NT2/D1 (cell line): ENCODE measurements at regions not wholly inside any gene's neighbourhood (a gene's known extent, or its start where the extent isn't known, plus 50 kb on each side); places are given as distances from the start of the nearest gene placed in this dataset.

ENCODE experiments used
- DNase-seq: peaks from one replicate; pipeline ENCODE4 v3.0.0-alpha.2; 2011; ENCODE audit warnings: low read depth, low spot score
- H3K27me3 ChIP-seq: 2 replicates; pipeline ENCODE4 v1.6.0; 2011; ENCODE audit warnings: mild to moderate bottlenecking; ENCODE audit not compliant: insufficient read length, insufficient read depth
- H3K36me3 ChIP-seq: 2 replicates; pipeline ENCODE4 v1.6.1; 2011; ENCODE audit warnings: mild to moderate bottlenecking, low read length, mixed read lengths; ENCODE audit not compliant: insufficient read depth, insufficient read length
- H3K4me1 ChIP-seq: 2 replicates; pipeline ENCODE4 v1.5.1; 2011; ENCODE audit not compliant: insufficient read depth, insufficient read length
- H3K4me3 ChIP-seq: 2 replicates; pipeline ENCODE4 v1.5.1; 2011; ENCODE audit warnings: low read depth; ENCODE audit not compliant: insufficient read length
- H3K9ac ChIP-seq: 2 replicates; pipeline ENCODE4 v1.6.0; 2011; ENCODE audit warnings: low read depth; ENCODE audit not compliant: insufficient read length
- H3K9me3 ChIP-seq: 2 replicates; pipeline ENCODE4 v1.5.1; 2011; ENCODE audit warnings: mild to moderate bottlenecking, low read length; ENCODE audit not compliant: insufficient read depth
- SUZ12 ChIP-seq: IDR thresholded peaks from 2 replicates; pipeline ENCODE4 v1.6.1; 2011; ENCODE audit not compliant: insufficient read length, insufficient read depth; ENCODE audit errors: extremely low read depth
- YY1 ChIP-seq: IDR thresholded peaks from 2 replicates; pipeline ENCODE4 v1.6.1; 2011; ENCODE audit not compliant: insufficient read length, insufficient read depth
- ZNF274 ChIP-seq: IDR thresholded peaks from 2 replicates; pipeline ENCODE4 v1.6.1; 2011; ENCODE audit warnings: mild to moderate bottlenecking, low read depth, low read length

GRCh38 chr20:51326201-51326819, 216.2 kb downstream of the NFATC2 start:
- no peak for TF ChIP-seq SUZ12
- no peak for TF ChIP-seq YY1
- no peak for TF ChIP-seq ZNF274
- Histone ChIP-seq H3K9me3 (peaks cover 11% of the 10 kb centered on the region; the same call in 1 of the 2 replicates), H3K9ac (no peak overlapping the region), H3K36me3 (no peaks in the 10 kb centered on the region), H3K4me3 (no peak overlapping the region), H3K4me1 (peaks cover 6% of the 10 kb centered on the region), H3K27me3 (peaks cover 3% of the 10 kb centered on the region)
- DNase-seq, result peak; percentile 77

GRCh38 chr20:51322164-51322707, 220.3 kb downstream of the NFATC2 start:
- Histone ChIP-seq H3K36me3 (no peaks in the 10 kb centered on the region), H3K27me3 (peaks cover 3% of the 10 kb centered on the region), H3K4me3 (no peak overlapping the region), H3K9ac (no peak overlapping the region), H3K9me3 (peaks cover 11% of the 10 kb centered on the region; the same call in 1 of the 2 replicates), H3K4me1 (peaks cover 11% of the 10 kb centered on the region)
- TF ChIP-seq ZNF274 (no peak), YY1 (no peak), SUZ12 (no peak)
- no peak for DNase-seq

- H3K4me3 ChIP-seq, result no peak overlapping the region
- no peak for TF ChIP-seq ZNF274
- TF ChIP-seq SUZ12, result no peak
- no peak for TF ChIP-seq YY1
- H3K9ac ChIP-seq, result no peak overlapping the region
- H3K36me3 ChIP-seq, result no peaks in the 10 kb centered on the region
- DNase-seq, result no peak
- H3K9me3 ChIP-seq, result peaks cover 13% of the 10 kb centered on the region; the same call in 1 of the 2 replicates
- H3K27me3 ChIP-seq, result peaks cover 3% of the 10 kb centered on the region
- peaks cover 11% of the 10 kb centered on the region for H3K4me1 ChIP-seq
Observed at GRCh38 chr20:51321343-51322163, 221.0 kb downstream of the NFATC2 start.

GRCh38 chr20:51319522-51319921, 223.0 kb downstream of the NFATC2 start:
- Histone ChIP-seq H3K4me3 (no peak overlapping the region), H3K36me3 (no peaks in the 10 kb centered on the region), H3K9ac (no peak overlapping the region), H3K27me3 (no peaks in the 10 kb centered on the region), H3K9me3 (peaks cover 13% of the 10 kb centered on the region; the same call in 1 of the 2 replicates), H3K4me1 (peaks cover 11% of the 10 kb centered on the region)
- DNase-seq, result no peak
- TF ChIP-seq SUZ12 (no peak), YY1 (no peak), ZNF274 (no peak)

- H3K4me3 ChIP-seq, result no peak overlapping the region
- H3K27me3 ChIP-seq, result no peaks in the 10 kb centered on the region
- H3K9ac ChIP-seq, result peak overlapping the region; percentile 45
- no peaks in the 10 kb centered on the region for H3K36me3 ChIP-seq
- peaks cover 14% of the 10 kb centered on the region; the same call in 1 of the 2 replicates for H3K9me3 ChIP-seq
- TF ChIP-seq ZNF274, result no peak
- TF ChIP-seq YY1, result no peak
- TF ChIP-seq SUZ12, result no peak
- peak; percentile 83 for DNase-seq
- peaks cover 12% of the 10 kb centered on the region for H3K4me1 ChIP-seq
Observed at GRCh38 chr20:51318058-51318949, 224.2 kb downstream of the NFATC2 start.

GRCh38 chr20:51315390-51315789, 227.1 kb downstream of the NFATC2 start:
- Histone ChIP-seq H3K4me3 (no peak overlapping the region), H3K36me3 (no peaks in the 10 kb centered on the region), H3K4me1 (peaks cover 7% of the 10 kb centered on the region), H3K9ac (no peak overlapping the region), H3K27me3 (no peaks in the 10 kb centered on the region), H3K9me3 (peaks cover 38% of the 10 kb centered on the region)
- DNase-seq, result no peak
- TF ChIP-seq SUZ12 (no peak), YY1 (no peak), ZNF274 (no peak)
